A673 (cell line): ENCODE measurements at regions not wholly inside any gene's neighbourhood (a gene's known extent, or its start where the extent isn't known, plus 50 kb on each side); places are given as distances from the start of the nearest gene placed in this dataset.

Experiments used
- BruUV-seq: library from RNA; stranded (reverse); fragments of 400-500 nt; replicated peaks from 2 replicates; lab custom pipeline; 2021; lab: Mats Ljungman, UMichigan
- CTCF ChIA-PET: fragments of 300-600 bp; sonication (Branson Sonifier 250); formaldehyde crosslinking; loops from one replicate; lab custom pipeline; 2022; ENCODE audit warnings: antibody characterized with exemption; lab: Charles Lee
- POLR2A ChIA-PET: fragments of 300-600 bp; sonication (Branson Sonifier 250); formaldehyde crosslinking; loops from one replicate; lab custom pipeline; 2022; ENCODE audit warnings: antibody characterized with exemption; ENCODE audit not compliant: low non-redundant PET; lab: Charles Lee
- DNase-seq: peaks from one replicate; pipeline ENCODE4 v3.0.0-alpha.2; 2015; ENCODE audit warnings: low spot score
- H3K27ac ChIP-seq: fragments of 200-600 bp; sonication (generic); 2 replicates; pipeline ENCODE4 v1.5.1; 2016; ENCODE audit warnings: mixed run types, low read depth, mild to moderate bottlenecking, mixed read lengths, antibody characterized with exemption, low read length; ENCODE audit not compliant: poor library complexity, severe bottlenecking
- H3K27me3 ChIP-seq: fragments of 200-600 bp; sonication (generic); replicated peaks from 2 replicates; pipeline ENCODE4 v1.6.1; 2017; ENCODE audit warnings: mixed run types, low read depth, mild to moderate bottlenecking, mixed read lengths, antibody characterized with exemption, low read length; ENCODE audit not compliant: insufficient read depth, poor library complexity
- H3K36me3 ChIP-seq: fragments of 200-600 bp; sonication (generic); 2 replicates; pipeline ENCODE4 v1.6.1; 2016; ENCODE audit warnings: mixed run types, mild to moderate bottlenecking, mixed read lengths, antibody characterized with exemption, low read length; ENCODE audit not compliant: insufficient read depth, poor library complexity, severe bottlenecking
- H3K4me1 ChIP-seq: fragments of 200-600 bp; sonication (generic); 2 replicates; pipeline ENCODE4 v1.6.1; 2017; ENCODE audit warnings: mixed run types, mild to moderate bottlenecking, mixed read lengths, antibody characterized with exemption, low read length; ENCODE audit not compliant: insufficient read depth, poor library complexity, severe bottlenecking
- H3K4me3 ChIP-seq: fragments of 200-600 bp; sonication (generic); 2 replicates; pipeline ENCODE4 v1.5.1; 2016; ENCODE audit warnings: low read depth, mixed run types, mild to moderate bottlenecking, mixed read lengths, low read length; ENCODE audit not compliant: poor library complexity, severe bottlenecking
- H3K9me3 ChIP-seq: fragments of 200-600 bp; sonication (generic); 2 replicates; pipeline ENCODE4 v1.6.1; 2016; ENCODE audit warnings: mixed run types, low read depth, mild to moderate bottlenecking, mixed read lengths, antibody characterized with exemption, low read length; ENCODE audit not compliant: poor library complexity, severe bottlenecking
- EZH2 ChIP-seq: fragments of 200-600 bp; sonication (generic); IDR thresholded peaks from 2 replicates; pipeline ENCODE4 v1.6.1; 2017; ENCODE audit warnings: borderline replicate concordance, low read depth, mild to moderate bottlenecking, mixed read lengths, antibody characterized with exemption, low read length; ENCODE audit not compliant: poor library complexity, severe bottlenecking
- intact Hi-C: fragments of 100-400 bp; cut with micrococcal nuclease; formaldehyde crosslinking; loops from one replicate; pipeline ENCODE4 v1.10.0; 2022; ENCODE audit not compliant: unreplicated experiment
- TF ChIP-seq, protein P1 (sequence below): fragments of 300-800, 200-600 bp; sonication (generic); conservative IDR thresholded peaks from 2 replicates; pipeline ENCODE4 v1.5.1; 2017; ENCODE audit warnings: low read depth, mild to moderate bottlenecking, antibody characterized with exemption, low read length, moderate library complexity, mixed read lengths

DNA sequence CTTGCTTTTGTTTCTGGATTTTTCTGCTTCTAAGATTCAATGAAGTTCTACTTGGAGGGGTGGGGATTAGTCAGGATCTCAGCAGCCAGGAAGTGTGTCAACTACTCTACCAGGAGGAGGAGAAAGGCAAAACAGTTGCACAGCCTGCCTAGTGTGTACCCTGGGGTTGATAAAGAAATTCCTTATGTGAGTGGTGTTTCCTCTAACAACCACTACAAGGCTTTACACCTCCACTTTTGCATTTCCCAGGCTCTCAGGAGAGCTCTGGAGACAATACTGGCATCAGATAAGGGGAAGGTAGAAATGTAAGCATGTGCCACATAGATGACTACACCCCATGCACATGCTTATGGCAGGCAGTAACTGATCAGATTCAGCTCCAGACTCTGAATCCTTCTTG lies 174.6 kb downstream of the TOX3 start:
- no peak overlapping the region for H3K4me3 ChIP-seq
- H3K27ac ChIP-seq = no peak overlapping the region
- intact Hi-C loops = no loop called here
- H3K9me3 ChIP-seq = no peaks in the 10 kb centered on the region
- POLR2A ChIA-PET = no interaction called here
- no peaks in the 10 kb centered on the region for H3K4me1 ChIP-seq
- no peaks in the 10 kb centered on the region for H3K27me3 ChIP-seq
- CTCF ChIA-PET = no interaction called here
- DNase-seq = no peak
- BruUV-seq = no TSS peak
- no peaks in the 10 kb centered on the region for H3K36me3 ChIP-seq
- TF ChIP-seq, protein P1, sequence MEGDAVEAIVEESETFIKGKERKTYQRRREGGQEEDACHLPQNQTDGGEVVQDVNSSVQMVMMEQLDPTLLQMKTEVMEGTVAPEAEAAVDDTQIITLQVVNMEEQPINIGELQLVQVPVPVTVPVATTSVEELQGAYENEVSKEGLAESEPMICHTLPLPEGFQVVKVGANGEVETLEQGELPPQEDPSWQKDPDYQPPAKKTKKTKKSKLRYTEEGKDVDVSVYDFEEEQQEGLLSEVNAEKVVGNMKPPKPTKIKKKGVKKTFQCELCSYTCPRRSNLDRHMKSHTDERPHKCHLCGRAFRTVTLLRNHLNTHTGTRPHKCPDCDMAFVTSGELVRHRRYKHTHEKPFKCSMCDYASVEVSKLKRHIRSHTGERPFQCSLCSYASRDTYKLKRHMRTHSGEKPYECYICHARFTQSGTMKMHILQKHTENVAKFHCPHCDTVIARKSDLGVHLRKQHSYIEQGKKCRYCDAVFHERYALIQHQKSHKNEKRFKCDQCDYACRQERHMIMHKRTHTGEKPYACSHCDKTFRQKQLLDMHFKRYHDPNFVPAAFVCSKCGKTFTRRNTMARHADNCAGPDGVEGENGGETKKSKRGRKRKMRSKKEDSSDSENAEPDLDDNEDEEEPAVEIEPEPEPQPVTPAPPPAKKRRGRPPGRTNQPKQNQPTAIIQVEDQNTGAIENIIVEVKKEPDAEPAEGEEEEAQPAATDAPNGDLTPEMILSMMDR = no peak
- no peak for TF ChIP-seq EZH2

DNA sequence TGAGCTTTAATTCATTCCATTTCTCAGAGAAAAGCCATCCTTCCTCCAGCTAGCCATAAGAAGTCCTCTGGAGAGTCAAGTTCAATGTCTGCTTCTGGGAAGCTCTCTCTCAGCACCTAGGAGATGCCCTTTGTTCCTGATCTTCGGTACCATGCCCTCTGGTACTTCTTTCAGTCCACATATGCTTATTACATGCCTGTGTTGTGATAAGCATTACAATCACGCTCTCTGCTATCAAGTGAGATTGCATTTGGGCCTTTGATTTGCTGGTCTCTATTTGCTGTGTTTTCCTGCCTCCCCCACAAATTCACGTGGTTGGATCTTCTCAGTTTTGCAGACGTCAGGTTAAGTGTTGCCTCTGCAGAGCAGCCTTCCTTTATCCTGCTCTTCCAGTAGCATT lies 178.1 kb downstream of the TOX3 start:
- BruUV-seq = no TSS peak
- DNase-seq = no peak
- CTCF ChIA-PET = no interaction called here

DNA sequence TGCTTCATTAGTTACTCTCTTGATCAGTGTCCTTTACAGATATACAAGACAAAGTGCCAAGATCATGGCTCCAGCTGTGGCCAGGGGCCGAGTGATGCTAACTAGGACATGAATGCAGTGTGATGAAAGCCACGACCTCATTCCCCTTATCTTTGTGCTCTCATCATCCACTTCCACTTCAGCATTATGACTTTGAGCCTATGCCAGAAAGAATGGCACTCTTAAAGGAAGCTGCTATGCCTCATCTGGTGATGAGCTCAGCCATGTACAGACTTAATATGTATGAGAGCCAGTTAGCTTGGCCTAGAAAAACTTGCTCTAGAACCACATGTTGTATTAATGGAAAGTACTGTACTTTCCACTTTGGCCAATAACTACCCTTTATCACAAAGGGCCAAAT lies 179.1 kb downstream of the TOX3 start:
- Histone ChIP-seq H3K27ac (no peak overlapping the region), H3K4me1 (no peaks in the 10 kb centered on the region), H3K27me3 (no peaks in the 10 kb centered on the region), H3K36me3 (no peaks in the 10 kb centered on the region), H3K4me3 (no peak overlapping the region), H3K9me3 (no peaks in the 10 kb centered on the region)
- POLR2A ChIA-PET = no interaction called here
- no TSS peak for BruUV-seq
- intact Hi-C loops = no loop called here
- CTCF ChIA-PET = no interaction called here
- TF ChIP-seq, protein P1 = no peak
- TF ChIP-seq EZH2 = no peak
- DNase-seq = no peak

More for the DNA sequence above, 178.1 kb downstream of the TOX3 start:
- TF ChIP-seq, protein P1 = no peak
- TF ChIP-seq EZH2 = no peak
- H3K36me3 ChIP-seq = no peaks in the 10 kb centered on the region
- no peak overlapping the region for H3K27ac ChIP-seq
- H3K4me1 ChIP-seq = no peaks in the 10 kb centered on the region
- no peaks in the 10 kb centered on the region for H3K27me3 ChIP-seq
- POLR2A ChIA-PET = no interaction called here
- H3K9me3 ChIP-seq = no peaks in the 10 kb centered on the region
- H3K4me3 ChIP-seq = no peak overlapping the region
- intact Hi-C loops = no loop called here
